ENCODE measurements at regions not wholly inside any gene's neighbourhood (a gene's known extent, or its start where the extent isn't known, plus 50 kb on each side); places are given as distances from the start of the nearest gene placed in this dataset.

DNA sequence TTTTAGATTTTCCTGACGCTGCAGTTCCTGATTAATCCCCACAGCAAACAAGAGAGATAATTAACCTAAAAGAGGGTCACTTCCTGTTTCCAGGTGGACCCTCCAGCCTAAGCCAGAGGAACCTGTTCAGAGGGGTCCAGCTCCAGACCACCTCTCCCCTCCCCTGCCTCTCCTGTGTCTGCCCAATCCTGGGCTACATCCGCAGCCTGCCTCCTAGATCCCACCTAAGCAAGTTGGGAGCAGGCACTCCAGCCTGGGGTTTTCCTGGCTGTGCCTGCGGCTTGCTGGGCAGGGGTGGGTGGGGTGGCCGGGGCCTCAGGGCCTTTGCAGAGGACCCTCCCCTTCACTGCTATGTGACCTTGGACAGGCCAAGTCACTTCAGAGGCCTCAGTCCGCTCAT, 178.6 kb upstream of the LINGO1 start:
- DNase-seq (ENCODE audit: low read depth, low spot score), result no peak
- Histone ChIP-seq H3K27me3 (ENCODE audit: control insufficient read depth, insufficient read depth, low read length) (peaks cover 18% of the 10 kb centered on the region), H3K27ac (ENCODE audit: low read depth, low read length) (no peak overlapping the region), H3K4me3 (ENCODE audit: low read depth, low read length) (no peak overlapping the region), H3K9me3 (ENCODE audit: control insufficient read depth, insufficient read depth, low read length) (no peaks in the 10 kb centered on the region)
- TF ChIP-seq, protein P1, sequence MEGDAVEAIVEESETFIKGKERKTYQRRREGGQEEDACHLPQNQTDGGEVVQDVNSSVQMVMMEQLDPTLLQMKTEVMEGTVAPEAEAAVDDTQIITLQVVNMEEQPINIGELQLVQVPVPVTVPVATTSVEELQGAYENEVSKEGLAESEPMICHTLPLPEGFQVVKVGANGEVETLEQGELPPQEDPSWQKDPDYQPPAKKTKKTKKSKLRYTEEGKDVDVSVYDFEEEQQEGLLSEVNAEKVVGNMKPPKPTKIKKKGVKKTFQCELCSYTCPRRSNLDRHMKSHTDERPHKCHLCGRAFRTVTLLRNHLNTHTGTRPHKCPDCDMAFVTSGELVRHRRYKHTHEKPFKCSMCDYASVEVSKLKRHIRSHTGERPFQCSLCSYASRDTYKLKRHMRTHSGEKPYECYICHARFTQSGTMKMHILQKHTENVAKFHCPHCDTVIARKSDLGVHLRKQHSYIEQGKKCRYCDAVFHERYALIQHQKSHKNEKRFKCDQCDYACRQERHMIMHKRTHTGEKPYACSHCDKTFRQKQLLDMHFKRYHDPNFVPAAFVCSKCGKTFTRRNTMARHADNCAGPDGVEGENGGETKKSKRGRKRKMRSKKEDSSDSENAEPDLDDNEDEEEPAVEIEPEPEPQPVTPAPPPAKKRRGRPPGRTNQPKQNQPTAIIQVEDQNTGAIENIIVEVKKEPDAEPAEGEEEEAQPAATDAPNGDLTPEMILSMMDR (IDR thresholded peaks at IDR 0.05; ENCODE audit: low read depth, low read length), result no peak
- ChIA-PET POLR2A (no interaction called here), CTCF (no interaction called here)

DNA sequence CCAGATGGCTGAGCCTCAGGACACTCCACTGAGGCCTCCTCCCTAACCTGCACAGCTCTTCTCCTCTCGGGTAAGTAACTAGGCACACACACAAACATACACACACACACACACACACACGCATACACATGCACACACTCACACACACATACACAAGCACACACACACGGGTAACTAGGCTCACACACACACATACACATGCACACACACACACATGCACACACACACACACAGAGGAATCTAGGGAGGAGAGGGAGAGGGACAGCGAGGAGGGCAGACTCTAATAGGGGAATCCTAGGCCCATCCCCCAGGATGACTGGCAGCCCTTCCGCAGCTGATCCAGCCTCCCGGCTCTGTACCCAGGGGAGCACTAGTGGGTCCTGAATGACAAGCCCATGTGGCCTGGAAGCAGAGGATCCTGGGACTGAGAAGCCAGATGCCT, 177.4 kb upstream of the LINGO1 start:
- DNase-seq (ENCODE audit: low read depth, low spot score), result no peak
- peaks cover 15% of the 10 kb centered on the region for H3K27me3 ChIP-seq (ENCODE audit: control insufficient read depth, insufficient read depth, low read length)
- CTCF ChIA-PET, result no interaction called here
- POLR2A ChIA-PET, result no interaction called here
- TF ChIP-seq, protein P1 (IDR thresholded peaks at IDR 0.05; ENCODE audit: low read depth, low read length), result no peak
- H3K9me3 ChIP-seq (ENCODE audit: control insufficient read depth, insufficient read depth, low read length), result no peaks in the 10 kb centered on the region
- H3K27ac ChIP-seq (ENCODE audit: low read depth, low read length), result no peak overlapping the region
- H3K4me3 ChIP-seq (ENCODE audit: low read depth, low read length), result no peak overlapping the region

DNA sequence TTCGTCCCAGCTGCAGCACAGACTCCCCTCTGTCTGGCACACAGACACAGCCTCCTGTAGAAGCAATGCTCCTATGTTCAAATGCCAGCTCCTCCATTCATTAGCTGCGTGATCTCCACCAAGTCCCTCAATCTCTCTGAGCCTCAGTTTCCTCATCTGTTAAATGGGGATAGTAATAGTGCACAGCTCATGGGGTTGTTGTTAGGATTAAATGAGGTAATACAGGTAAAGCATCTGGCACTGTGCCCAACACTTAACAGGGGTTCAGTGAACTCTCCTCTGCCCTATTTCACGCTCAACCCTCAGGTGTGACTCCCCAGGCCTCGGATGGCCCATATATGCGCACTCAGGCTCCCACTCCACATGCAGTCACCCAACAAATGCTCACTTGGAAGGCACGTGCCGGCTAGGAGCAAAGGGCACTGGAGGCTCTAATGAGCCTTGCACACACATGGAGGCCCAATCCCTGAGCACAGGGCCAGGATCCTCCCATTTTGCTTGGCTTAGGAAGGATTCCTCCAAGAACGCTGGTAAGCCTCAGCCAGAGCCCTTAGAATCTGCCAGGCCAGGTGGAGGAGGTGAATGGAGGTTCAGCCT, 176.0 kb upstream of the LINGO1 start:
- ChIA-PET POLR2A (no interaction called here), CTCF (interaction anchor here (2.5 kb wide), 1 partner anchor 13 kb away, joined by 6 read pairs; no protein-coding TSS in a partner anchor)
- Histone ChIP-seq H3K9me3 (ENCODE audit: control insufficient read depth, insufficient read depth, low read length) (no peaks in the 10 kb centered on the region), H3K27me3 (ENCODE audit: control insufficient read depth, insufficient read depth, low read length) (peaks cover 17% of the 10 kb centered on the region), H3K4me3 (ENCODE audit: low read depth, low read length) (no peak overlapping the region), H3K27ac (ENCODE audit: low read depth, low read length) (no peak overlapping the region)
- TF ChIP-seq, protein P1 (IDR thresholded peaks at IDR 0.05; ENCODE audit: low read depth, low read length), result no peak
- DNase-seq (ENCODE audit: low read depth, low spot score), result no peak

DNA sequence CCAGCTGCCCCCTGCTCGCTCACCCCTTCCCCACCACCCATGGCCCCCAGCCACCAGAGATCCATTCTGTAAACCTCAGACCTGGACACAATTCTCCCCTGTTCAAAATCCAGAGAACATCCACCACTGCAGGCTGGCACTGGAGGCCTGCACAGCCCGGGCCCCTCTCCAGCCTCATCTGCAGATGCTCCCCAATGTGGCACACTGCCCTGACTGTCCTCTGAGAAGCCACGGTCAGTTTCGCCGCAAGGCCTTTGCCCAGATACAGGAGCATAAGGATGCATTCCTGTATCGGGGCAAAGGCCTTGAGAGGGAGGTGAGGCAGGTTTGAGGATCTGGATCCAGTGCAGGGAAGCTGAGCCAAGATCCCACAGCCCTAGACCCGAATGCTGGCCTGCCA, 175.4 kb upstream of the LINGO1 start:
- Histone ChIP-seq H3K9me3 (ENCODE audit: control insufficient read depth, insufficient read depth, low read length) (no peaks in the 10 kb centered on the region), H3K4me3 (ENCODE audit: low read depth, low read length) (no peak overlapping the region), H3K27ac (ENCODE audit: low read depth, low read length) (no peak overlapping the region), H3K27me3 (ENCODE audit: control insufficient read depth, insufficient read depth, low read length) (peaks cover 14% of the 10 kb centered on the region)
- TF ChIP-seq, protein P1 (IDR thresholded peaks at IDR 0.05; ENCODE audit: low read depth, low read length), result no peak
- ChIA-PET POLR2A (no interaction called here), CTCF (interaction anchor here (2.5 kb wide), 1 partner anchor 13 kb away, joined by 6 read pairs; no protein-coding TSS in a partner anchor)
- DNase-seq (ENCODE audit: low read depth, low spot score), result no peak

DNA sequence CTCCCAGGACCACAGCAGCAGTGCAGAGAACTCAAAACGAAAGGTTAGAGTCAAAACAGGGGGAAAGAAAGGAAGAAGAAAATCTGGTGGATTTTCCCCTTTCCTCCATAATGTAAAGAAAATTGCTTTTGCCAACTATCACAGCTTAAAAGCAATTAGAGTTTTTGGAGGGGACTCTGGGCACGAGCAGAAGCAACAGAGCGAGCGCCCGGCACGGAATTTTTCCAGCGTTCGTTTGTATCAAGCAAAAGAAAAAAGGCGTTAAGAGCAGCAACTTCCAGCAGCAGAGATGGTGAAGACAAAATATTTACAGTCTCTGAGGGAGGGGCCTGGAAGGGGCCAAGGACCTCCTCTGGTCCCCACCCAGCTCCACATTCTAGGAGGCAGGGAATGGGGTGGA, 174.9 kb upstream of the LINGO1 start:
- Histone ChIP-seq H3K27ac (ENCODE audit: low read depth, low read length) (no peak overlapping the region), H3K9me3 (ENCODE audit: control insufficient read depth, insufficient read depth, low read length) (no peaks in the 10 kb centered on the region), H3K4me3 (ENCODE audit: low read depth, low read length) (no peak overlapping the region), H3K27me3 (ENCODE audit: control insufficient read depth, insufficient read depth, low read length) (peaks cover 15% of the 10 kb centered on the region)
- POLR2A ChIA-PET, result no interaction called here
- TF ChIP-seq, protein P1 (IDR thresholded peaks at IDR 0.05; ENCODE audit: low read depth, low read length), result no peak
- no peak for DNase-seq (ENCODE audit: low read depth, low spot score)
- CTCF ChIA-PET, result interaction anchor here (2.5 kb wide), 1 partner anchor 14 kb away, joined by 6 read pairs; no protein-coding TSS in a partner anchor
